Astrocyte (in vitro differentiated cells and primary cell): ENCODE measurements at regions not wholly inside any gene's neighbourhood (a gene's known extent, or its start where the extent isn't known, plus 50 kb on each side); places are given as distances from the start of the nearest gene placed in this dataset.

Experiments
- DNase-seq: peaks from one replicate; pipeline ENCODE4 v3.0.0-alpha.2; 2010; ENCODE audit warnings: low read depth
- FAIRE-seq: peaks from 2 replicates; lab custom pipeline; 2011; peaks lifted over from hg19 to GRCh38; lab: Jason Lieb, UNC
- H2AFZ ChIP-seq: 2 replicates; pipeline ENCODE4 v1.6.0; 2012; ENCODE audit warnings: low read depth, low read length, inconsistent platforms
- H3K27ac ChIP-seq: 2 replicates; pipeline ENCODE4 v1.5.1; 2011; ENCODE audit warnings: low read depth, low read length, inconsistent platforms
- H3K27me3 ChIP-seq: 2 replicates; pipeline ENCODE4 v1.6.0; 2011; ENCODE audit warnings: low read length, inconsistent platforms; ENCODE audit not compliant: insufficient read depth
- H3K36me3 ChIP-seq: 2 replicates; pipeline ENCODE4 v1.5.1; 2011; ENCODE audit warnings: low read length, inconsistent platforms; ENCODE audit not compliant: insufficient read depth
- H3K4me1 ChIP-seq: 2 replicates; pipeline ENCODE4 v1.5.1; 2011; ENCODE audit warnings: low read length, inconsistent platforms; ENCODE audit not compliant: insufficient read depth
- H3K4me2 ChIP-seq: 2 replicates; pipeline ENCODE4 v1.6.0; 2012; ENCODE audit warnings: low read length, inconsistent platforms
- H3K4me3 ChIP-seq: 2 replicates; pipeline ENCODE4 v1.5.1; 2011; ENCODE audit warnings: low read depth, mild to moderate bottlenecking, low read length, inconsistent platforms; ENCODE audit not compliant: insufficient read depth
- H3K79me2 ChIP-seq: 2 replicates; pipeline ENCODE4 v1.6.0; 2012; ENCODE audit warnings: mild to moderate bottlenecking, low read length, inconsistent platforms; ENCODE audit not compliant: insufficient read depth
- H3K9ac ChIP-seq: 2 replicates; pipeline ENCODE4 v1.6.0; 2012; ENCODE audit warnings: mild to moderate bottlenecking, low read length, inconsistent platforms
- H3K9me3 ChIP-seq: 2 replicates; pipeline ENCODE4 v1.5.1; 2012; ENCODE audit warnings: low read depth, mild to moderate bottlenecking, low read length, inconsistent platforms; ENCODE audit not compliant: insufficient read depth
- H4K20me1 ChIP-seq: 2 replicates; pipeline ENCODE4 v1.6.0; 2012; ENCODE audit warnings: low read length, inconsistent platforms; ENCODE audit not compliant: insufficient read depth
- H3K27ac Mint-ChIP-seq: one replicate; pipeline ENCODE4 v1.8.0; 2021; ENCODE audit warnings: mild to moderate bottlenecking, mixed read lengths; ENCODE audit not compliant: unreplicated experiment
- H3K27me3 Mint-ChIP-seq: one replicate; pipeline ENCODE4 v1.8.0; 2021; ENCODE audit warnings: low read depth, mixed read lengths; ENCODE audit not compliant: unreplicated experiment
- H3K36me3 Mint-ChIP-seq: one replicate; pipeline ENCODE4 v1.8.0; 2021; ENCODE audit warnings: low read depth, mixed read lengths; ENCODE audit not compliant: unreplicated experiment
- H3K4me1 Mint-ChIP-seq: one replicate; pipeline ENCODE4 v1.8.0; 2021; ENCODE audit warnings: low read depth, mixed read lengths; ENCODE audit not compliant: unreplicated experiment
- H3K4me3 Mint-ChIP-seq: one replicate; pipeline ENCODE4 v1.8.0; 2021; ENCODE audit warnings: mild to moderate bottlenecking, moderate library complexity, mixed read lengths; ENCODE audit not compliant: unreplicated experiment
- H3K9me3 Mint-ChIP-seq: one replicate; pipeline ENCODE4 v1.8.0; 2021; ENCODE audit warnings: mild to moderate bottlenecking, mixed read lengths; ENCODE audit not compliant: unreplicated experiment
- EZH2 ChIP-seq: IDR thresholded peaks from 2 replicates; pipeline ENCODE4 v1.6.1; 2012; ENCODE audit warnings: mild to moderate bottlenecking, low read length, inconsistent platforms; ENCODE audit not compliant: insufficient read depth
- TF ChIP-seq, protein P1 (sequence below): IDR thresholded peaks from 2 replicates; pipeline ENCODE4 v1.5.1; 2011; ENCODE audit warnings: low read depth, mild to moderate bottlenecking, inconsistent platforms, low read length, moderate library complexity; ENCODE audit not compliant: insufficient read depth

DNA sequence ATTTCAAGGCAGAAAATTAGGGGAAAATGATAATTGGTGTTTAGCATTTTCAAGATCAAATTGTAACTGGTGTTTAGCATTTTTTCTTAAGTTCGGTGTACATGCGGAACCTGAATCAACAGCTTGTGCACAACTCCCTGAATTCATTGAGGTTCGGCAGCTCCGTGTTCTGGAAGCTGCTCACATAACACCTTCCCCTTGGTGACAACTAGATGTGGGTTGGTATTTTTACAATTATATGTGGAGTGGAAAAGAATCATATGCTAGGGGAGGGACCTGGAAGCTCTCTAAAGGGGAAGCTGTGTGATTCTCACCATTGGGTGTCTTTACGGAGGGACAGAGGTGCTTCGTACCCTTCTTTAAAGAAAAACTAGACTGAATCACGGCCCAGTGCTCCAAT, 199.0 kb upstream of the MTNR1B start:
- Histone ChIP-seq H3K9ac (no peak overlapping the region), H3K9me3 (no peaks in the 10 kb centered on the region), H3K27ac (no peak overlapping the region), H2AFZ (no peak overlapping the region), H4K20me1 (no peaks in the 10 kb centered on the region), H3K4me1 (peaks cover 6% of the 10 kb centered on the region), H3K27me3 (no peaks in the 10 kb centered on the region), H3K4me3 (no peak overlapping the region), H3K4me2 (no peak overlapping the region), H3K79me2 (no peaks in the 10 kb centered on the region), H3K36me3 (no peaks in the 10 kb centered on the region)
- Mint-ChIP-seq H3K9me3 (no peaks in the 10 kb centered on the region), H3K4me3 (no peak overlapping the region), H3K27ac (no peak overlapping the region), H3K27me3 (no peaks in the 10 kb centered on the region), H3K36me3 (peaks cover 8% of the 10 kb centered on the region), H3K4me1 (peaks cover 4% of the 10 kb centered on the region)
- FAIRE-seq (no peak), DNase-seq (no peak)
- TF ChIP-seq, protein P1, sequence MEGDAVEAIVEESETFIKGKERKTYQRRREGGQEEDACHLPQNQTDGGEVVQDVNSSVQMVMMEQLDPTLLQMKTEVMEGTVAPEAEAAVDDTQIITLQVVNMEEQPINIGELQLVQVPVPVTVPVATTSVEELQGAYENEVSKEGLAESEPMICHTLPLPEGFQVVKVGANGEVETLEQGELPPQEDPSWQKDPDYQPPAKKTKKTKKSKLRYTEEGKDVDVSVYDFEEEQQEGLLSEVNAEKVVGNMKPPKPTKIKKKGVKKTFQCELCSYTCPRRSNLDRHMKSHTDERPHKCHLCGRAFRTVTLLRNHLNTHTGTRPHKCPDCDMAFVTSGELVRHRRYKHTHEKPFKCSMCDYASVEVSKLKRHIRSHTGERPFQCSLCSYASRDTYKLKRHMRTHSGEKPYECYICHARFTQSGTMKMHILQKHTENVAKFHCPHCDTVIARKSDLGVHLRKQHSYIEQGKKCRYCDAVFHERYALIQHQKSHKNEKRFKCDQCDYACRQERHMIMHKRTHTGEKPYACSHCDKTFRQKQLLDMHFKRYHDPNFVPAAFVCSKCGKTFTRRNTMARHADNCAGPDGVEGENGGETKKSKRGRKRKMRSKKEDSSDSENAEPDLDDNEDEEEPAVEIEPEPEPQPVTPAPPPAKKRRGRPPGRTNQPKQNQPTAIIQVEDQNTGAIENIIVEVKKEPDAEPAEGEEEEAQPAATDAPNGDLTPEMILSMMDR, result no peak
- TF ChIP-seq EZH2, result no peak

DNA sequence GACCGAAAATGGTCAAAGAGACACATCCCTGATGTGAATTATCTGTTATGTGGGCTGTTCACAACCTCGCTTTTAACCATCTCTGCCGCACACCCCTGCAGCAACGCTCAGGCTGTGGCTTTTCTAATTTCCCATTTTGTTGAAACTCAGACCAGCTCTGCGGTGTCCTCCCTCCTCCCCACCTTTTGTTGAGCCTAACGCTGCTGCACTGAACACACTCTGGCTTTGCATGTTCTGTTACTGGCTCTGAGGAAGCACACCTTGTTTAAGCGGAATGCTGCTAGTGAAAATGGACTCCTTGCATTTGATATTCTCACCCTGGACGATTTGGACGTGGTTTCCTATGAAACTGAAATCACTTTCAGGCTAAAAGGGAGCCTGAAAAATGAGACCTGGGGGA, 198.5 kb upstream of the MTNR1B start:
- Mint-ChIP-seq H3K27ac (no peak overlapping the region), H3K27me3 (no peaks in the 10 kb centered on the region), H3K36me3 (peaks cover 8% of the 10 kb centered on the region), H3K4me3 (no peak overlapping the region), H3K9me3 (no peaks in the 10 kb centered on the region), H3K4me1 (peaks cover 2% of the 10 kb centered on the region)
- Histone ChIP-seq H3K79me2 (no peaks in the 10 kb centered on the region), H3K4me2 (no peak overlapping the region), H3K4me3 (no peak overlapping the region), H2AFZ (no peak overlapping the region), H3K36me3 (no peaks in the 10 kb centered on the region), H3K9me3 (no peaks in the 10 kb centered on the region), H4K20me1 (no peaks in the 10 kb centered on the region), H3K9ac (no peak overlapping the region), H3K27ac (no peak overlapping the region), H3K4me1 (peaks cover 6% of the 10 kb centered on the region), H3K27me3 (no peaks in the 10 kb centered on the region)
- FAIRE-seq, result no peak
- TF ChIP-seq, protein P1, result no peak
- TF ChIP-seq EZH2, result no peak
- DNase-seq, result no peak

DNA sequence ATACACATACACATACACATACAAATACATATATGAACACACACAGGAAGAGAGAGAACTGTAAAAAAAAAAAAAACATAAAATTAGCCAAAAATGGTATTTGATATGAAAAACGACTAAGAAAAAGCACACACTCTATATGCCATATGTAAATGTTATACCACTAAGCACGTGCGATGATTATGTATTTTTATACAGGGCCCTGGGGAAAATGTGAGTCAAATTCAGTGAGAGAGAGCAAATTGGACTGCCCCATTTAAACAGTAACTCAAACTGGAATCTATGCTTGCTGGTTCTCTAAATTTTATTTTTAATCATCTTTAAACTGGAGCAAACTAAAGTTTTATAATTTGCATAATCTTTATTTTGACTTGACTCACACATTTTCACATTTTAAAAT, 197.8 kb upstream of the MTNR1B start:
- Histone ChIP-seq H3K4me3 (no peak overlapping the region), H3K4me2 (no peak overlapping the region), H2AFZ (no peak overlapping the region), H4K20me1 (no peaks in the 10 kb centered on the region), H3K9me3 (no peaks in the 10 kb centered on the region), H3K79me2 (no peaks in the 10 kb centered on the region), H3K9ac (no peak overlapping the region), H3K27me3 (no peaks in the 10 kb centered on the region), H3K4me1 (no peaks in the 10 kb centered on the region), H3K27ac (no peak overlapping the region), H3K36me3 (no peaks in the 10 kb centered on the region)
- Mint-ChIP-seq H3K27ac (no peak overlapping the region), H3K4me3 (no peak overlapping the region), H3K27me3 (no peaks in the 10 kb centered on the region), H3K4me1 (peaks cover 6% of the 10 kb centered on the region), H3K9me3 (no peaks in the 10 kb centered on the region), H3K36me3 (peaks cover 8% of the 10 kb centered on the region)
- FAIRE-seq (no peak), DNase-seq (no peak)
- TF ChIP-seq, protein P1, result no peak
- TF ChIP-seq EZH2, result no peak
